HCT116 (cell line): ENCODE measurements at regions not wholly inside any gene's neighbourhood (a gene's known extent, or its start where the extent isn't known, plus 50 kb on each side); places are given as distances from the start of the nearest gene placed in this dataset.

Source experiments
- ATAC-seq: fragments of 200-7000 bp; cut with Tn5 transposase; 2 replicates; pipeline ENCODE4 v1.9.1; 2020; ENCODE audit warnings: mild to moderate bottlenecking, moderate library complexity
- BruUV-seq: library from RNA; stranded (reverse); fragments of 400-500 nt; replicated peaks from 2 replicates; lab custom pipeline; 2021; lab: Mats Ljungman, UMichigan
- CTCF ChIA-PET: fragments of 300-600 bp; sonication (Branson Sonifier 250); formaldehyde crosslinking; loops from one replicate; lab custom pipeline; 2021; ENCODE audit warnings: antibody characterized with exemption; lab: Charles Lee
- POLR2A ChIA-PET: fragments of 300-600, 350-600 bp; sonication (Branson Sonifier 250); formaldehyde crosslinking; loops from one replicate; lab custom pipeline; 2021; ENCODE audit warnings: antibody characterized with exemption; lab: Charles Lee
- RAD21 ChIA-PET, 2 experiments: fragments of 300-600 bp; sonication (Branson Sonifier 250); formaldehyde crosslinking; loops; one replicate each; lab custom pipeline; 2023; ENCODE audit warnings: low total read pairs in 2 of 2; ENCODE audit not compliant: uncharacterized antibody in 2 of 2, unreplicated experiment in 2 of 2, low non-redundant PET in 1 of 2; lab: Charles Lee
- DNase-seq: peaks from one replicate; pipeline ENCODE4 v3.0.0-alpha.2; 2010; ENCODE audit warnings: low read depth, low spot score
- H2AFZ ChIP-seq: fragments of 200-600 bp; shearing (Covaris generic), sonication (generic); 2 replicates; pipeline ENCODE4 v1.6.1; 2017; ENCODE audit warnings: low read depth, mixed run types, mixed read lengths, antibody characterized with exemption, low read length; ENCODE audit not compliant: poor library complexity, severe bottlenecking
- H3K27ac ChIP-seq: 2 replicates; pipeline ENCODE4 v1.5.1; 2012; ENCODE audit warnings: low read depth, low read length
- H3K27me3 ChIP-seq: fragments of 200-600 bp; sonication (generic); 2 replicates; pipeline ENCODE4 v1.6.1; 2016; ENCODE audit warnings: mixed run types, low read length, mixed read lengths; ENCODE audit not compliant: insufficient read depth
- H3K36me3 ChIP-seq, 2 experiments: fragments of 200-500 bp in 1 of 2; fragments of 200-600 bp in 1 of 2; sonication (Bioruptor generic) in 1 of 2; sonication (generic) in 1 of 2; 2 replicates each; pipeline versions ENCODE4 v1.5.1 to v1.6.1; 2014 to 2016; ENCODE audit warnings: low read length in 2 of 2, inconsistent platforms in 1 of 2, mixed read lengths in 1 of 2, mixed run types in 1 of 2; ENCODE audit not compliant: insufficient read depth in 2 of 2, control insufficient read depth in 1 of 2
- H3K4me1 ChIP-seq, 2 experiments: fragments of 200-600 bp in 1 of 2; sonication (generic) in 1 of 2; 2 replicates each; pipeline versions ENCODE4 v1.5.1 to v1.6.1; 2012 to 2017; ENCODE audit warnings: low read length in 2 of 2, inconsistent platforms in 1 of 2, mild to moderate bottlenecking in 1 of 2, mixed read lengths in 1 of 2, mixed run types in 1 of 2, moderate library complexity in 1 of 2; ENCODE audit not compliant: insufficient read depth in 2 of 2, control insufficient read depth in 1 of 2
- H3K4me2 ChIP-seq: fragments of 200-600 bp; sonication (generic); 2 replicates; pipeline ENCODE4 v1.6.1; 2017; ENCODE audit warnings: mixed run types, low read length, mixed read lengths
- H3K4me3 ChIP-seq, 2 experiments: fragments of 200-600 bp in 1 of 2; sonication (generic) in 1 of 2; replicated peaks in 1 of 2; 2 replicates each; pipeline ENCODE4 v1.5.1; 2011 to 2016; ENCODE audit warnings: low read length in 2 of 2, control low read depth in 1 of 2, low read depth in 1 of 2, mild to moderate bottlenecking in 1 of 2, mixed read lengths in 1 of 2, mixed run types in 1 of 2
- H3K79me2 ChIP-seq: fragments of 200-600 bp; sonication (generic); 2 replicates; pipeline ENCODE4 v1.6.1; 2017; ENCODE audit warnings: mild to moderate bottlenecking, mixed run types, low read length, moderate library complexity, mixed read lengths; ENCODE audit not compliant: insufficient read depth
- H3K9ac ChIP-seq: fragments of 200-600 bp; sonication (generic); 2 replicates; pipeline ENCODE4 v1.6.1; 2016; ENCODE audit warnings: low read length, mixed read lengths
- H3K9me2 ChIP-seq: fragments of 200-600 bp; sonication (generic), shearing (Covaris generic); 2 replicates; pipeline ENCODE4 v1.6.1; 2017; ENCODE audit warnings: mixed run types, mild to moderate bottlenecking, moderate library complexity; ENCODE audit not compliant: insufficient read depth
- H3K9me3 ChIP-seq, 2 experiments: fragments of 200-500 bp in 1 of 2; fragments of 200-600 bp in 1 of 2; sonication (Bioruptor generic) in 1 of 2; sonication (generic) in 1 of 2; 2 replicates each; pipeline ENCODE4 v1.6.1; 2014 to 2017; ENCODE audit warnings: low read length in 2 of 2, mixed read lengths in 2 of 2, inconsistent platforms in 1 of 2, low read depth in 1 of 2, mild to moderate bottlenecking in 1 of 2, mixed run types in 1 of 2, moderate library complexity in 1 of 2; ENCODE audit not compliant: control insufficient read depth in 1 of 2, insufficient read depth in 1 of 2
- H4K20me1 ChIP-seq: fragments of 200-600 bp; sonication (generic), shearing (Covaris generic); 2 replicates; pipeline ENCODE4 v1.6.1; 2017; ENCODE audit warnings: mixed run types, mild to moderate bottlenecking, moderate library complexity; ENCODE audit not compliant: insufficient read depth
- CEBPB ChIP-seq: IDR thresholded peaks from 2 replicates; pipeline ENCODE4 v1.6.1; 2012; ENCODE audit warnings: low read depth
- EGR1 ChIP-seq: IDR thresholded peaks from 2 replicates; pipeline ENCODE4 v1.6.1; 2012; ENCODE audit warnings: low read depth
- ELF1 ChIP-seq: IDR thresholded peaks from 2 replicates; pipeline ENCODE4 v1.6.1; 2012; ENCODE audit warnings: low read depth, borderline replicate concordance
- EZH2 ChIP-seq: fragments of 200-600 bp; sonication (generic); IDR thresholded peaks from 2 replicates; pipeline ENCODE4 v1.6.1; 2017; ENCODE audit warnings: antibody characterized with exemption, mixed run types
- EZH2phosphoT487 ChIP-seq: fragments of 200-600 bp; IDR thresholded peaks from 2 replicates; pipeline ENCODE4 v1.6.1; 2018; ENCODE audit warnings: antibody characterized with exemption, borderline replicate concordance
- FOSL1 ChIP-seq: IDR thresholded peaks from 2 replicates; pipeline ENCODE4 v1.6.1; 2012; ENCODE audit warnings: low read depth
- POLR2AphosphoS5 ChIP-seq: IDR thresholded peaks from 2 replicates; pipeline ENCODE4 v1.6.1; 2011; ENCODE audit warnings: mild to moderate bottlenecking, low read depth, low read length, moderate library complexity
- RAD21 ChIP-seq: IDR thresholded peaks from 2 replicates; pipeline ENCODE4 v1.6.1; 2012; ENCODE audit warnings: low read depth, mild to moderate bottlenecking
- YY1 ChIP-seq: IDR thresholded peaks from 2 replicates; pipeline ENCODE4 v1.6.1; 2011; ENCODE audit warnings: low read length, low read depth, moderate library complexity, mild to moderate bottlenecking; ENCODE audit not compliant: insufficient replicate concordance; ENCODE audit errors: extremely low read depth
- ZNF274 ChIP-seq: fragments of 200-500 bp; sonication (Bioruptor generic); IDR thresholded peaks from 2 replicates; pipeline ENCODE4 v1.6.1; 2014; ENCODE audit warnings: mild to moderate bottlenecking, low read depth, low read length, inconsistent platforms
- intact Hi-C: fragments of 100-400 bp; cut with micrococcal nuclease; formaldehyde crosslinking; loops from 2 replicates; pipeline ENCODE4 v1.10.0; 2022
- TF ChIP-seq, protein P1 (sequence below): IDR thresholded peaks from 2 replicates; pipeline ENCODE4 v1.6.1; 2012
- TF ChIP-seq, protein P2 (sequence below): IDR thresholded peaks from 2 replicates; pipeline ENCODE4 v1.6.1; 2011; ENCODE audit warnings: mild to moderate bottlenecking, low read length, moderate library complexity; ENCODE audit not compliant: insufficient replicate concordance; ENCODE audit errors: extremely low read depth
- TF ChIP-seq, protein P3 (sequence below): IDR thresholded peaks from 2 replicates; pipeline ENCODE4 v1.6.1; 2012; ENCODE audit warnings: low read depth

DNA sequence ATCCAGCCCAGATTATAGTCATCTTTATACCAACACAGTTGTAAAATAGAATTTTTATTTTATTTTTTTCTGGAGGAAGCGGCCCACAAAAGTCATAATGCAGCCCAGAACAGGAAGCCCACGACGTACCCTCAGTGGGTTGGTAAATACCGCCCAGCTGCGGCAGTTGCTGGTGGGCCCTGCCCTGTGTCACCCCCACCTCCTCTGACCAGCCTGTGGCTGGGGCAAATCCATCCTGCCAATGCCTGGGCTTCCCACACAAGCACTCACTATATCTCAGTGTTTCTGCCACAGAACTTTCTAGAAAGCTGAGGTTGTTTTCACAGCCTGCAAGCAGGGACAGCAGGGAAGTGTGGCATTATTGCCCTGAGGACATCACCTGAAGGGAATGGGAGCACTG is 171.4 kb upstream of the GSC start:
- H3K9me3 ChIP-seq: no peaks in the 10 kb centered on the region
- ChIA-PET RAD21 (no interaction called here), CTCF (no interaction called here), POLR2A (no interaction called here)
- H4K20me1 ChIP-seq: no peaks in the 10 kb centered on the region
- no peaks in the 10 kb centered on the region for H3K79me2 ChIP-seq
- no peaks in the 10 kb centered on the region for H3K4me1 ChIP-seq
- no TSS peak for BruUV-seq
- H3K4me3 ChIP-seq: no peak overlapping the region
- no peak overlapping the region for H3K9ac ChIP-seq
- H3K27me3 ChIP-seq: no peaks in the 10 kb centered on the region
- H3K4me2 ChIP-seq: no peak overlapping the region
- no peak for DNase-seq
- TF ChIP-seq ELF1 (no peak), ZNF274 (no peak), FOSL1 (no peak)
- TF ChIP-seq, protein P1, sequence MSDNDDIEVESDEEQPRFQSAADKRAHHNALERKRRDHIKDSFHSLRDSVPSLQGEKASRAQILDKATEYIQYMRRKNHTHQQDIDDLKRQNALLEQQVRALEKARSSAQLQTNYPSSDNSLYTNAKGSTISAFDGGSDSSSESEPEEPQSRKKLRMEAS: no peak
- no peak overlapping the region for H2AFZ ChIP-seq
- no peak overlapping the region for H3K27ac ChIP-seq
- no peaks in the 10 kb centered on the region for H3K9me2 ChIP-seq
- ATAC-seq: no peak
- intact Hi-C loops: no loop called here
- H3K36me3 ChIP-seq: no peaks in the 10 kb centered on the region

DNA sequence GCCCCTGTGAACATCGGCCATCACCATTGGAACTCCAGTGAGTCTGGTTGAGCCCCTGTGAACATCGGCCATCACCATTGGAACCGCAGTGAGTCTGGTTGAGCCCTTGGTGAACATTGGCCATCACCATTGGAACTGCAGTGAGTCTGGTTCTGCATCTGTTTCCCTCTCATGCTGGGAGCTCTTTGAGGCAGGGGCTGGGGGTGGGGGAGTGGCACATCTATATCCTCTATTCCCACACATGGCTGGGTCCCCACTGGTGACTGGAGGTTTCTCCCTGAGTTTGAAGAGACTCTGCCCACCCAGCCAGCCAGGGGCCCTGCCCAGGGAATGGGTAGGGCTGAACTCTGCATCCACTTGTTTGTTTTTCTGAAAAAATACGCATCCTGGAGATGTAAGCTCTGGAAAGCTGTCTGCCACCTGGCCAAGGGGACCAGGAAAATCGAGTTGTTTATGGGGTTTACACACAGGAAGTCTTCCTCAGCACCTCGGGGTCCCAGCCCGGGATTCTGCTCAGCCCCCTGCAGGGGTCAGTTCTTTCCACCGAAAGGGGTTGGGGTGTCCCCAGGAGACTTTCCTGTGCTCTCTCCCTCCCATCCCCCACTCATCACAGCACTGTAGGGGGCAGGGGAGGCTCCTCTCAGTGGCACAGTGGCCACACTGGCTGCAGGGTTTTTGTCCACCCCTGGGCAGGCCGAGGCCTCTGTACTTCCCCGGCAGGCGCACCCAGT is 170.5 kb upstream of the GSC start:
- Histone ChIP-seq H3K9ac (no peak overlapping the region), H3K9me3 (no peaks in the 10 kb centered on the region), H3K27me3 (0 out of 2 replicates have a peak, but pooled peaks cover 4% of the 10 kb centered on the region), H3K79me2 (no peaks in the 10 kb centered on the region), H3K36me3 (no peaks in the 10 kb centered on the region), H4K20me1 (no peaks in the 10 kb centered on the region), H3K4me3 (no peak overlapping the region), H3K4me2 (no peak overlapping the region), H2AFZ (no peak overlapping the region), H3K4me1 (no peaks in the 10 kb centered on the region), H3K27ac (no peak overlapping the region), H3K9me2 (no peaks in the 10 kb centered on the region)
- DNase-seq (no peak), ATAC-seq (no peak)
- ChIA-PET POLR2A (no interaction called here), RAD21 (no interaction called here), CTCF (no interaction called here)
- TF ChIP-seq RAD21 (no peak), POLR2AphosphoS5 (no peak), EZH2 (no peak), CEBPB (no peak), EZH2phosphoT487 (no peak), ZNF274 (no peak), EGR1 (no peak), YY1 (no peak)
- TF ChIP-seq, protein P1: no peak
- TF ChIP-seq, protein P2, sequence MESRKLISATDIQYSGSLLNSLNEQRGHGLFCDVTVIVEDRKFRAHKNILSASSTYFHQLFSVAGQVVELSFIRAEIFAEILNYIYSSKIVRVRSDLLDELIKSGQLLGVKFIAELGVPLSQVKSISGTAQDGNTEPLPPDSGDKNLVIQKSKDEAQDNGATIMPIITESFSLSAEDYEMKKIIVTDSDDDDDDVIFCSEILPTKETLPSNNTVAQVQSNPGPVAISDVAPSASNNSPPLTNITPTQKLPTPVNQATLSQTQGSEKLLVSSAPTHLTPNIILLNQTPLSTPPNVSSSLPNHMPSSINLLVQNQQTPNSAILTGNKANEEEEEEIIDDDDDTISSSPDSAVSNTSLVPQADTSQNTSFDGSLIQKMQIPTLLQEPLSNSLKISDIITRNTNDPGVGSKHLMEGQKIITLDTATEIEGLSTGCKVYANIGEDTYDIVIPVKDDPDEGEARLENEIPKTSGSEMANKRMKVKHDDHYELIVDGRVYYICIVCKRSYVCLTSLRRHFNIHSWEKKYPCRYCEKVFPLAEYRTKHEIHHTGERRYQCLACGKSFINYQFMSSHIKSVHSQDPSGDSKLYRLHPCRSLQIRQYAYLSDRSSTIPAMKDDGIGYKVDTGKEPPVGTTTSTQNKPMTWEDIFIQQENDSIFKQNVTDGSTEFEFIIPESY: no peak
- TF ChIP-seq, protein P3, sequence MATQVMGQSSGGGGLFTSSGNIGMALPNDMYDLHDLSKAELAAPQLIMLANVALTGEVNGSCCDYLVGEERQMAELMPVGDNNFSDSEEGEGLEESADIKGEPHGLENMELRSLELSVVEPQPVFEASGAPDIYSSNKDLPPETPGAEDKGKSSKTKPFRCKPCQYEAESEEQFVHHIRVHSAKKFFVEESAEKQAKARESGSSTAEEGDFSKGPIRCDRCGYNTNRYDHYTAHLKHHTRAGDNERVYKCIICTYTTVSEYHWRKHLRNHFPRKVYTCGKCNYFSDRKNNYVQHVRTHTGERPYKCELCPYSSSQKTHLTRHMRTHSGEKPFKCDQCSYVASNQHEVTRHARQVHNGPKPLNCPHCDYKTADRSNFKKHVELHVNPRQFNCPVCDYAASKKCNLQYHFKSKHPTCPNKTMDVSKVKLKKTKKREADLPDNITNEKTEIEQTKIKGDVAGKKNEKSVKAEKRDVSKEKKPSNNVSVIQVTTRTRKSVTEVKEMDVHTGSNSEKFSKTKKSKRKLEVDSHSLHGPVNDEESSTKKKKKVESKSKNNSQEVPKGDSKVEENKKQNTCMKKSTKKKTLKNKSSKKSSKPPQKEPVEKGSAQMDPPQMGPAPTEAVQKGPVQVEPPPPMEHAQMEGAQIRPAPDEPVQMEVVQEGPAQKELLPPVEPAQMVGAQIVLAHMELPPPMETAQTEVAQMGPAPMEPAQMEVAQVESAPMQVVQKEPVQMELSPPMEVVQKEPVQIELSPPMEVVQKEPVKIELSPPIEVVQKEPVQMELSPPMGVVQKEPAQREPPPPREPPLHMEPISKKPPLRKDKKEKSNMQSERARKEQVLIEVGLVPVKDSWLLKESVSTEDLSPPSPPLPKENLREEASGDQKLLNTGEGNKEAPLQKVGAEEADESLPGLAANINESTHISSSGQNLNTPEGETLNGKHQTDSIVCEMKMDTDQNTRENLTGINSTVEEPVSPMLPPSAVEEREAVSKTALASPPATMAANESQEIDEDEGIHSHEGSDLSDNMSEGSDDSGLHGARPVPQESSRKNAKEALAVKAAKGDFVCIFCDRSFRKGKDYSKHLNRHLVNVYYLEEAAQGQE: no peak
- no TSS peak for BruUV-seq
- intact Hi-C loops: no loop called here
